ENCODE measurements at regions not wholly inside any gene's neighbourhood (a gene's known extent, or its start where the extent isn't known, plus 50 kb on each side); places are given as distances from the start of the nearest gene placed in this dataset.

DNA sequence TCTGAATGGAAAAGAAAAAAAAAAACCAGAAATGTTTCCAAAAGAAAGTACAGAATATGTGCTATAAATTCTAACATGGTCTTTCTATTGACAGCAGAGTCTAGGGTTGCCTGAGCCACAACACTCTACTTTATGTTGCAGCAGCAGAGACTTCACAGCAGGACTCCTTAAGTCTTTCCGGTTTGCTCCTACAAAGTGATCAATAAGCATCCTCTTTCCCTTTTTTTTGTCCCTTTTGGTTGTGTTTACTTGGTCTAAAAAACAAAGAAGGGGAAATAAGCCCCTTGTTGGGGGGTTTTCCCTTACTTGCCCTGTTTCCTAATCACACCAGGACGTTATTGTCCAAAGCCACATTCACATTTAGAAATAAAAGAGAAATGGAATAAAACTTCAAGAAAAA is 163.1 kb upstream of the MPPED2 start:
- no peak for ATAC-seq (ENCODE audit: low read depth)
- ChIA-PET POLR2A (no interaction called here), CTCF (no interaction called here)
- Mint-ChIP-seq H3K36me3 (ENCODE audit: low read depth) (no peaks in the 10 kb centered on the region), H3K4me1 (no peaks in the 10 kb centered on the region), H3K9me3 (no peaks in the 10 kb centered on the region), H3K27ac (no peak overlapping the region), H3K4me3 (no peak overlapping the region), H3K27me3 (no peaks in the 10 kb centered on the region)
- no peak for DNase-seq
- TF ChIP-seq, protein P1, sequence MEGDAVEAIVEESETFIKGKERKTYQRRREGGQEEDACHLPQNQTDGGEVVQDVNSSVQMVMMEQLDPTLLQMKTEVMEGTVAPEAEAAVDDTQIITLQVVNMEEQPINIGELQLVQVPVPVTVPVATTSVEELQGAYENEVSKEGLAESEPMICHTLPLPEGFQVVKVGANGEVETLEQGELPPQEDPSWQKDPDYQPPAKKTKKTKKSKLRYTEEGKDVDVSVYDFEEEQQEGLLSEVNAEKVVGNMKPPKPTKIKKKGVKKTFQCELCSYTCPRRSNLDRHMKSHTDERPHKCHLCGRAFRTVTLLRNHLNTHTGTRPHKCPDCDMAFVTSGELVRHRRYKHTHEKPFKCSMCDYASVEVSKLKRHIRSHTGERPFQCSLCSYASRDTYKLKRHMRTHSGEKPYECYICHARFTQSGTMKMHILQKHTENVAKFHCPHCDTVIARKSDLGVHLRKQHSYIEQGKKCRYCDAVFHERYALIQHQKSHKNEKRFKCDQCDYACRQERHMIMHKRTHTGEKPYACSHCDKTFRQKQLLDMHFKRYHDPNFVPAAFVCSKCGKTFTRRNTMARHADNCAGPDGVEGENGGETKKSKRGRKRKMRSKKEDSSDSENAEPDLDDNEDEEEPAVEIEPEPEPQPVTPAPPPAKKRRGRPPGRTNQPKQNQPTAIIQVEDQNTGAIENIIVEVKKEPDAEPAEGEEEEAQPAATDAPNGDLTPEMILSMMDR (IDR thresholded peaks at IDR 0.05) = no peak
- intact Hi-C loops (cut with micrococcal nuclease) = no loop called here

DNA sequence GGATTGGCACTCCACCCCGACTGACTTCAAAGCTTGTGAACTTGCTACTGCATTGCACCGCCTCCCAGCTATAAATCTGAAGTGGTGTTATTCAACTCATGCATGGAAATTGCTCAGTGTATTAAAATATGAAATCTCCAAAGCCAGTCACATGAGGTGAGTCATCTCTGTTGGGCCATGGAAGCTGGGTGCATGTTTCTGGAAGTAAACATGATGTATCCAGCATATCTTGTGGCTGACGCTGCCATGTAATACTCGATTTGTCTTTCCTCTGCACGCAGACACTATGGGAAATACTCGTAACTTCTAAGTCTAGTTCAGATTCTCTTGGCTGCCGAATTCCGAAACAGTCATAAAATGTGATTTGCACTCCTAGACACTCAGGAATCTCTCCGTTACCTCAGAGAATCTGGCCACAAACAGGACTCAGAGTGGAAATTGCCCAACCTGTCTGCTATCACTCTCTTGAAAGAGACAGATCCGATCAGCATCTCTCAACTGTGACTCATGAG is 154.9 kb upstream of the MPPED2 start:
- no peak overlapping the region for H3K4me3 Mint-ChIP-seq
- no peak for DNase-seq
- H3K36me3 Mint-ChIP-seq (ENCODE audit: low read depth) = no peaks in the 10 kb centered on the region
- ChIA-PET POLR2A (no interaction called here), CTCF (no interaction called here)
- H3K9me3 Mint-ChIP-seq = no peaks in the 10 kb centered on the region
- H3K27me3 Mint-ChIP-seq = no peaks in the 10 kb centered on the region
- intact Hi-C loops (cut with micrococcal nuclease) = no loop called here
- H3K4me1 Mint-ChIP-seq = no peaks in the 10 kb centered on the region
- ATAC-seq (ENCODE audit: low read depth) = no peak
- H3K27ac Mint-ChIP-seq = no peak overlapping the region
- TF ChIP-seq, protein P1 (IDR thresholded peaks at IDR 0.05) = no peak

DNA sequence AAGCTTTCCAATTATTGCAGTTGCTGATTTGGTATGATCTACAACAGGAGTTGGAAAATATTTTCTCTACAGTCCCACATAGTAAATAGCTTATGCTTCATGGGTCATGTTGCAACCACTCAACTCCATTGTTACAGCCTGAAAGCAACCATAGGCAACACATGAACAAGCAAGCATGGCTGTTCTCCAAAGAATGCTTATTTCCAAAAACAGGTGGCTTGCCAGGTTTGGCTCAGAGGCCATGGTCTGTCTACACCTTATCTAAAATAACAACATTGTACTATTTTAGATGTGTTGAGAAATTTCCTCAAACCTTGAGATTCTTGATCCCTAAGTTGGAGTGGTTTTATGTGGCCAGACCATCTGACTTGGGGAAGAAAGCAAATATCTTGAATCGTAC is 153.9 kb upstream of the MPPED2 start:
- Mint-ChIP-seq H3K36me3 (ENCODE audit: low read depth) (no peaks in the 10 kb centered on the region), H3K27ac (no peak overlapping the region), H3K4me3 (no peak overlapping the region), H3K27me3 (no peaks in the 10 kb centered on the region), H3K9me3 (no peaks in the 10 kb centered on the region), H3K4me1 (no peaks in the 10 kb centered on the region)
- ChIA-PET CTCF (no interaction called here), POLR2A (no interaction called here)
- no peak for DNase-seq
- intact Hi-C loops (cut with micrococcal nuclease) = no loop called here
- no peak for ATAC-seq (ENCODE audit: low read depth)
- TF ChIP-seq, protein P1 (IDR thresholded peaks at IDR 0.05) = no peak

DNA sequence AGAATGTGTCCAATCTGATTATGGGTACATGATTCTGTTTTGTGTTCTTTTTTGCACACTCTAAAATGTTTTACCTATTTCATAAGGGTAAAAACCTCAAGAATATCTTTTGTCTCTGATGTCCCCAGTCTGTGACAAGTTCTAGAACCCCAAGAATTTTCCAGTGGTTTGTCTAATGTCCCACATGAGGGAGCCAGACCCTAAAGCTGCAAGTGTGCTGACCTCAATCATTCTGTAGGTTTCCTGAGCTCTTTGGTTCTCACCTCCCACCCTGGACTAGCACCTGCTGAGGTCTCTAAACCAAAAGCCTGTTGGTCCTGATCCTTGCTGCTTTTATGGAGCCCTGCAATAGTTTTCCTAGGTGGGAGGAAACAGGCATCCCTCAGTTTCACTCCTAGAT is 149.8 kb upstream of the MPPED2 start:
- TF ChIP-seq, protein P1 (IDR thresholded peaks at IDR 0.05) = no peak
- Mint-ChIP-seq H3K27ac (no peak overlapping the region), H3K9me3 (no peaks in the 10 kb centered on the region), H3K4me1 (no peaks in the 10 kb centered on the region), H3K36me3 (ENCODE audit: low read depth) (no peaks in the 10 kb centered on the region), H3K27me3 (no peaks in the 10 kb centered on the region), H3K4me3 (no peak overlapping the region)
- DNase-seq = no peak
- CTCF ChIA-PET = no interaction called here
- POLR2A ChIA-PET = no interaction called here
- intact Hi-C loops (cut with micrococcal nuclease) = no loop called here
- ATAC-seq (ENCODE audit: low read depth) = no peak

DNA sequence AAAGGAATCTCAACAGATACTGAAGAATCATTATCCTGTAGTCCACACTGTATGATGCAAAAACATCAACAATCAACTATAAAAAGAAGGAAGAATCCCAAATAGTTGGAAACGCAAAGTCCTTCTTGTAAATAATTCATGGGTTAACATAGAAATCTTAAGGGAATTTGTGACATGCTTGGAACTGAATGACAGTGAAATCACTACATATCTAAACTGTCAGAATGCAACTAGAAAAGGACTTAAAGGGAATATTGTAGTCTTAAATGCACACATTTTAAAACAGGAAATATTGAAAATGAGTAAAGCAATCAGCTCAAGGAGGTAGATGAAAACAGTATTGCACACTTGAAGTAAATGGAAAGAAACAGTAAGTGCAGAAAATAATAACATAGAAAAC is 147.6 kb upstream of the MPPED2 start:
- H3K4me3 Mint-ChIP-seq = no peak overlapping the region
- H3K36me3 Mint-ChIP-seq (ENCODE audit: low read depth) = no peaks in the 10 kb centered on the region
- no peaks in the 10 kb centered on the region for H3K27me3 Mint-ChIP-seq
- intact Hi-C loops (cut with micrococcal nuclease) = no loop called here
- no peak overlapping the region for H3K27ac Mint-ChIP-seq
- TF ChIP-seq, protein P1 (IDR thresholded peaks at IDR 0.05) = no peak
- no peaks in the 10 kb centered on the region for H3K4me1 Mint-ChIP-seq
- H3K9me3 Mint-ChIP-seq = no peaks in the 10 kb centered on the region
- ChIA-PET POLR2A (no interaction called here), CTCF (no interaction called here)
- DNase-seq (no peak), ATAC-seq (ENCODE audit: low read depth) (no peak)

All from activated B cell treated with CpG ODN at 0.5 μM for 24 hours (primary cell).